ENCODE measurements at regions not wholly inside any gene's neighbourhood (a gene's known extent, or its start where the extent isn't known, plus 50 kb on each side); places are given as distances from the start of the nearest gene placed in this dataset.

DNA sequence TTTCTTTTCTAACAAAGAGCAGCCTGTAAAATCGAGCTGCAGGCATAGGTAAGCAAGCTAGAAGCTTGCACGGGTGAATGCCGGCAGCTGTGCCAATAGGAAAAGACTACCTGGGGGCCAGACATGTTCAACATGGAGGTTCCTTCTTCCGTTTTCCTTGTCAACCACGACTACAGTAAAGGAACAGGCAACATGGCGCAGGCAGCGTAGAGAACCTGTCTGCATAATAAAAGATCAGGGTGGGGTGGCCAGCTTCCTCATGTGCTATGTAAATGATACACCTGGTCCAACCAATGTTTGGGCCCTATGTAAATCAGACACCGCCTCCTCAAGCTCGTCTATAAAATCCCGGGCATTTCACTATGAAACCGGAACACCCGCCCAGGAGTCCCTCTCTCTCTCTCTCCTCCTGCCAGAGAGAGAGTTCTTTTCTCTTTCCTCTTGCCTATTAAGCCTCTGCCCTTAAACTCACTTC lies 103.8 kb upstream of the LIFR start:
- no peak for TF ChIP-seq CTCF (IDR thresholded peaks at IDR 0.05)
- no peak for TF ChIP-seq EP300 (IDR thresholded peaks at IDR 0.05)
- TF ChIP-seq POLR2A (IDR thresholded peaks at IDR 0.05): peak in 1 of 2 donors; percentile 10
- no peak for TF ChIP-seq POLR2AphosphoS5 (IDR thresholded peaks at IDR 0.05)
